Endodermal cell (in vitro differentiated cells): ENCODE measurements at regions not wholly inside any gene's neighbourhood (a gene's known extent, or its start where the extent isn't known, plus 50 kb on each side); places are given as distances from the start of the nearest gene placed in this dataset.

Source experiments
- DNase-seq: peaks from one replicate; pipeline ENCODE4 v3.0.0-alpha.2; 2017
- H3K27ac ChIP-seq: 2 replicates; pipeline ENCODE4 v1.5.1; 2013; ENCODE audit warnings: mild to moderate bottlenecking, low read depth, low read length, moderate library complexity
- H3K27me3 ChIP-seq: 2 replicates; pipeline ENCODE4 v1.6.1; 2013; ENCODE audit warnings: mild to moderate bottlenecking, low read length, moderate library complexity; ENCODE audit not compliant: insufficient read depth, control insufficient read depth, poor library complexity, severe bottlenecking
- H3K36me3 ChIP-seq: 2 replicates; pipeline ENCODE4 v1.7.0; 2013; ENCODE audit warnings: mild to moderate bottlenecking, low read length, moderate library complexity; ENCODE audit not compliant: control insufficient read depth, insufficient read depth
- H3K4me1 ChIP-seq: one replicate; pipeline ENCODE4 v1.7.0; 2013; ENCODE audit warnings: low read length; ENCODE audit not compliant: control insufficient read depth, insufficient read depth
- H3K4me3 ChIP-seq: 2 replicates; pipeline ENCODE4 v1.5.1; 2013; ENCODE audit warnings: mild to moderate bottlenecking, low read length, moderate library complexity
- H3K9ac ChIP-seq: 2 replicates; pipeline ENCODE4 v1.6.1; 2013; ENCODE audit warnings: mild to moderate bottlenecking, low read length, moderate library complexity; ENCODE audit not compliant: poor library complexity, severe bottlenecking; ENCODE audit errors: extremely low read depth
- H3K9me3 ChIP-seq: 2 replicates; pipeline ENCODE4 v1.6.1; 2013; ENCODE audit warnings: mild to moderate bottlenecking, low read length, moderate library complexity; ENCODE audit not compliant: control insufficient read depth
- H3K27ac Mint-ChIP-seq: 2 replicates; pipeline ENCODE4 v1.8.0; 2020; ENCODE audit warnings: mixed read lengths
- H3K27me3 Mint-ChIP-seq: 2 replicates; pipeline ENCODE4 v1.8.0; 2021; ENCODE audit warnings: mild to moderate bottlenecking, mixed read lengths; ENCODE audit not compliant: insufficient read depth
- H3K36me3 Mint-ChIP-seq: 2 replicates; pipeline ENCODE4 v1.8.0; 2020; ENCODE audit warnings: low read depth, mixed read lengths
- H3K4me1 Mint-ChIP-seq: 2 replicates; pipeline ENCODE4 v1.8.0; 2020; ENCODE audit warnings: mixed read lengths
- H3K4me3 Mint-ChIP-seq: 2 replicates; pipeline ENCODE4 v1.8.0; 2020; ENCODE audit warnings: mild to moderate bottlenecking, moderate library complexity, mixed read lengths
- H3K9me3 Mint-ChIP-seq: 2 replicates; pipeline ENCODE4 v1.8.0; 2020; ENCODE audit warnings: mild to moderate bottlenecking, mixed read lengths
- WGBS, 2 experiments: methylation state at CpG; one replicate each; pipeline versions ENCODE4 v1.1.5 to v1.1.7; 2013; ENCODE audit warnings: missing lambda C conversion rate in 2 of 2, mixed read lengths in 1 of 2; ENCODE audit not compliant: insufficient coverage in 1 of 2, insufficient read length in 1 of 2; 5-methylcytosine and 5-hydroxymethylcytosine counted together
- TF ChIP-seq, protein P1 (sequence below): fragments of 200-600 bp; sonication (generic); conservative IDR thresholded peaks from 2 replicates; pipeline ENCODE4 v1.5.0; 2021; ENCODE audit warnings: antibody characterized with exemption, mild to moderate bottlenecking

DNA sequence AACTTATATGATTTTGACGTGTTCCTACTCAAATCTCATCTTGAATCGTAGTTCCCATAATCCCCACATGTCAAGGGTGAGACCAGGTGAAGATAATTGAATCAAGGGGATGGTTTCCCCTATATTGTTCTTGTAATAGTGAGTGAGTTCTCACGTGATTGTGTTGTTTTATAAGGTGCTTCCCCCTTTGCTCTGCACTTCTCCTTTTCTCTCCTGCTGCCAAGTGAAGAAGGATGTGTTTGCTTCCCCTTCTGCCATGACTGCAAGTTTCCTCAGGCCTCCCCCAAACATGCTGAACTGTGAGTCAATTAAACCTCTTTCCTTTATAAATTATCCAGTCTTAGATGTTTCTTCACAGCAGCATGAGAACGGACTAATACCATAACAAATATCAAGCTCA, 83.2 kb downstream of the MANEA start:
- 85 to 92% methylated on average over 1 to 4 of the region's 4 CpGs for WGBS, 2 experiments
- no peak for DNase-seq
- no peaks in the 10 kb centered on the region for H3K36me3 Mint-ChIP-seq
- no peaks in the 10 kb centered on the region for H3K36me3 ChIP-seq
- no peak overlapping the region for H3K9ac ChIP-seq
- H3K27me3 Mint-ChIP-seq, result no peaks in the 10 kb centered on the region
- H3K4me3 ChIP-seq, result no peak overlapping the region
- H3K27me3 ChIP-seq, result no peaks in the 10 kb centered on the region
- TF ChIP-seq, protein P1, sequence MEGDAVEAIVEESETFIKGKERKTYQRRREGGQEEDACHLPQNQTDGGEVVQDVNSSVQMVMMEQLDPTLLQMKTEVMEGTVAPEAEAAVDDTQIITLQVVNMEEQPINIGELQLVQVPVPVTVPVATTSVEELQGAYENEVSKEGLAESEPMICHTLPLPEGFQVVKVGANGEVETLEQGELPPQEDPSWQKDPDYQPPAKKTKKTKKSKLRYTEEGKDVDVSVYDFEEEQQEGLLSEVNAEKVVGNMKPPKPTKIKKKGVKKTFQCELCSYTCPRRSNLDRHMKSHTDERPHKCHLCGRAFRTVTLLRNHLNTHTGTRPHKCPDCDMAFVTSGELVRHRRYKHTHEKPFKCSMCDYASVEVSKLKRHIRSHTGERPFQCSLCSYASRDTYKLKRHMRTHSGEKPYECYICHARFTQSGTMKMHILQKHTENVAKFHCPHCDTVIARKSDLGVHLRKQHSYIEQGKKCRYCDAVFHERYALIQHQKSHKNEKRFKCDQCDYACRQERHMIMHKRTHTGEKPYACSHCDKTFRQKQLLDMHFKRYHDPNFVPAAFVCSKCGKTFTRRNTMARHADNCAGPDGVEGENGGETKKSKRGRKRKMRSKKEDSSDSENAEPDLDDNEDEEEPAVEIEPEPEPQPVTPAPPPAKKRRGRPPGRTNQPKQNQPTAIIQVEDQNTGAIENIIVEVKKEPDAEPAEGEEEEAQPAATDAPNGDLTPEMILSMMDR, result no peak
- no peak overlapping the region for H3K4me3 Mint-ChIP-seq
- no peak overlapping the region for H3K27ac Mint-ChIP-seq
- H3K9me3 Mint-ChIP-seq, result no peaks in the 10 kb centered on the region
- H3K27ac ChIP-seq, result no peak overlapping the region
- H3K4me1 Mint-ChIP-seq, result peaks cover 6% of the 10 kb centered on the region
- H3K4me1 ChIP-seq, result no peaks in the 10 kb centered on the region
- no peaks in the 10 kb centered on the region for H3K9me3 ChIP-seq

GRCh38 chr6:95670011-95670463, 92.7 kb downstream of the MANEA start:
- Mint-ChIP-seq H3K36me3 (peaks cover 4% of the 10 kb centered on the region), H3K27ac (no peak overlapping the region), H3K27me3 (no peaks in the 10 kb centered on the region), H3K4me1 (no peaks in the 10 kb centered on the region), H3K4me3 (no peak overlapping the region), H3K9me3 (peaks cover 35% of the 10 kb centered on the region)
- Histone ChIP-seq H3K9ac (no peak overlapping the region), H3K36me3 (no peaks in the 10 kb centered on the region), H3K9me3 (peaks cover 19% of the 10 kb centered on the region), H3K4me1 (no peaks in the 10 kb centered on the region), H3K27me3 (no peaks in the 10 kb centered on the region), H3K4me3 (no peak overlapping the region), H3K27ac (no peak overlapping the region)
- TF ChIP-seq, protein P1, result no peak
- WGBS, 2 experiments, result 96 to 98% methylated on average over 4 to 26 of the region's 26 CpGs
- no peak for DNase-seq

DNA sequence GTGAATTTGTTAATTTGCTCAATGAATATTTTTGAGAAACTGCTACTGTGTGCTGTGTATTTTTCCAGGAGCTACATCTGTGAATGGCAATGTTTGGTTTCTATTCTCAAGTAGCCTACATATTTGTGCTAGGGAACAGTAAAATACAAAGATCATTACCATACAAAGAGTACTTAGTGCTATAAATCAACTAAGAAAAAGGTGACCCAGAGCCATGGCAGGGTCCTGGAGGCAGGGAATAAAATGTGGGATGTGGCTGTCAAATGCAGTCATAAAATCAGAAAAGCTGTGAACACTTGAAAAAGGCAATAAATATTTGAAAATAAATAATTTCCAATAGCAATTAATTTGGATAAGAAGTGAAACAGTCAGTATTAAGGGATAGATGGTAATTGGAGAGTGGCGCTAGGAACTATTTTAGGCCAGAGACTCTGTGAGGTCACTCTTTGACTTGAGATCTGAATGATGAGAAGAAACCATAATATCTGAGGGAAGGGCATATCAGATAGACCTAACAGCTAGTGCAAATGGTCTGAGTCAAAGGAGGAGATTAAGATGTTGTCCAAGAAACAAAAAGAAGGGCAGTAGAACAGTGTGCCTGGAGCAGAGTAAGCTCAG, 98.8 kb downstream of the MANEA start:
- 93 to 100% methylated on average over 1 of the region's 1 CpG for WGBS, 2 experiments
- Mint-ChIP-seq H3K36me3 (no peaks in the 10 kb centered on the region), H3K4me3 (no peak overlapping the region), H3K4me1 (peaks cover 5% of the 10 kb centered on the region), H3K27me3 (no peaks in the 10 kb centered on the region), H3K9me3 (peaks cover 4% of the 10 kb centered on the region), H3K27ac (no peak overlapping the region)
- no peaks in the 10 kb centered on the region for H3K27me3 ChIP-seq
- TF ChIP-seq, protein P1, result no peak
- no peaks in the 10 kb centered on the region for H3K36me3 ChIP-seq
- no peak overlapping the region for H3K9ac ChIP-seq
- H3K27ac ChIP-seq, result no peak overlapping the region
- H3K4me3 ChIP-seq, result no peak overlapping the region
- no peaks in the 10 kb centered on the region for H3K9me3 ChIP-seq
- H3K4me1 ChIP-seq, result peaks cover 3% of the 10 kb centered on the region
- no peak for DNase-seq
